Amniotic epithelial cell (primary cell): ENCODE measurements at regions not wholly inside any gene's neighbourhood (a gene's known extent, or its start where the extent isn't known, plus 50 kb on each side); places are given as distances from the start of the nearest gene placed in this dataset.

Source experiments
- DNase-seq: peaks from one replicate; pipeline ENCODE4 v3.0.0-alpha.2; 2010; ENCODE audit warnings: low read depth

- no peak for DNase-seq
Measured at GRCh38 chr13:68473834-68474326, 1243.7 kb upstream of the PCDH9 start.

GRCh38 chr13:68467160-68467559, 1237.0 kb upstream of the PCDH9 start:
- no peak for DNase-seq

- no peak for DNase-seq
Measured at GRCh38 chr13:68440874-68441273, 1210.7 kb upstream of the PCDH9 start.

GRCh38 chr13:68439817-68440216, 1209.7 kb upstream of the PCDH9 start:
- no peak for DNase-seq

- DNase-seq: peak; percentile 7
Measured at GRCh38 chr13:68428292-68428691, 1198.2 kb upstream of the PCDH9 start.

- DNase-seq: no peak
Measured at GRCh38 chr13:68417801-68418200, 1187.7 kb upstream of the PCDH9 start.

GRCh38 chr13:68410007-68410406, 1179.9 kb upstream of the PCDH9 start:
- no peak for DNase-seq

- no peak for DNase-seq
Measured at GRCh38 chr13:68390987-68391386, 1160.9 kb upstream of the PCDH9 start.

GRCh38 chr13:68386808-68387207, 1156.7 kb upstream of the PCDH9 start:
- DNase-seq: no peak

- DNase-seq: no peak
Measured at GRCh38 chr13:68380041-68380973, 1150.2 kb upstream of the PCDH9 start.

GRCh38 chr13:68378294-68378693, 1148.2 kb upstream of the PCDH9 start:
- DNase-seq: no peak

GRCh38 chr13:68375004-68375403, 1144.9 kb upstream of the PCDH9 start:
- no peak for DNase-seq

- DNase-seq: no peak
Measured at GRCh38 chr13:68369739-68370138, 1139.6 kb upstream of the PCDH9 start.

GRCh38 chr13:68368922-68369321, 1138.8 kb upstream of the PCDH9 start:
- DNase-seq: no peak

- DNase-seq: no peak
Measured at GRCh38 chr13:68359105-68359504, 1129.0 kb upstream of the PCDH9 start.

- DNase-seq: no peak
Measured at GRCh38 chr13:68358294-68358705, 1128.2 kb upstream of the PCDH9 start.

- no peak for DNase-seq
Measured at GRCh38 chr13:68350554-68350953, 1120.4 kb upstream of the PCDH9 start.

GRCh38 chr13:68347220-68347619, 1117.1 kb upstream of the PCDH9 start:
- no peak for DNase-seq

GRCh38 chr13:68345963-68346531, 1115.9 kb upstream of the PCDH9 start:
- no peak for DNase-seq

- no peak for DNase-seq
Measured at GRCh38 chr13:68323124-68323523, 1093.0 kb upstream of the PCDH9 start.

GRCh38 chr13:68319384-68319783, 1089.2 kb upstream of the PCDH9 start:
- DNase-seq: no peak

- peak; percentile 6 for DNase-seq
Measured at GRCh38 chr13:68304286-68304893, 1074.3 kb upstream of the PCDH9 start.

GRCh38 chr13:68293631-68294030, 1063.5 kb upstream of the PCDH9 start:
- no peak for DNase-seq
